ENCODE measurements at regions not wholly inside any gene's neighbourhood (a gene's known extent, or its start where the extent isn't known, plus 50 kb on each side); places are given as distances from the start of the nearest gene placed in this dataset.
"Not testable (repeated sequence)": the region's sequence is repeated elsewhere in the genome, so short reads cannot be mapped to it uniquely, and the experiment has no call there.

- no peak for DNase-seq
Measured at GRCh38 chr7:152501506-152501905, 65.7 kb upstream of the KMT2C start.

DNA sequence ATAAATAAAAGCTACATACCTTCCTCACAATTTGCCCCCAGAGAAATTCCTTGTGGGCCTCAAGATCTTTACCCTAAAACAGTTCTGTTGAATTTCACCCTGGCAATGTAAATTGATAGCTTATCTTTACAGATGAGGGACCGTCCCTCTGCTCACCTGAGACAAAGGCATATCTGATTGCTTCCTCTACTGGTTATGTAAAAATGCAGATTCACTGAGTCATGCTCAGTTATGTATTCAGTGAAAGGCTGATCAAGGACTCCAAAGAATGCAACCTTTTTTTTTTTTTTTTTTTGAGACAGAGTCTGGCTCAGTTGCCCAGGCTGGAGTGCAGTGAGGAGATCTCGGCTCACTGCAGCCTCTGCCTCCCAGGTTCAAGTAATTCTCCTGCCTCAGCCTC is 64.2 kb upstream of the KMT2C start:
- not testable (repeated sequence) for DNase-seq

DNA sequence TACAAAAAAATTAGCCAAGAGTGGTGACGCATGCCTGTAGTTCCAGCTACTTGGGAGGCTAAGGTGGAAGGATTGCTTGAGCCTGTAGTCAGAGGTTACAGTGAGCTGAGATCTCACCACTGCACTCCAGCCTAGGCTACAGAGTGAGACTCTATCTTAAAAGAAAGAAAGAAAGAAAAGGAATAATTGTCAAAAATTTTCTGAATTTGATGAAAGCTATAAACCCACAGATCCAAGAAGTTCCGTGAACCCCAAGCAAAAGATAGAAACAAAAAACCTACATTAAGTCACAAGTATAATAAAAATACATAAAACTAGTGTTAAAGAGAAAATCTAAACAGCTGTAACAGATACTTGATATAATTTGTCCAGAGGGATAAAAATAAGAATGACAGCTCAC is 60.1 kb upstream of the KMT2C start:
- no peak for DNase-seq

- no peak for DNase-seq
Measured at GRCh38 chr7:152492952-152493351, 57.1 kb upstream of the KMT2C start.

- DNase-seq: no peak
Measured at GRCh38 chr7:152489044-152489443, 53.2 kb upstream of the KMT2C start.

DNA sequence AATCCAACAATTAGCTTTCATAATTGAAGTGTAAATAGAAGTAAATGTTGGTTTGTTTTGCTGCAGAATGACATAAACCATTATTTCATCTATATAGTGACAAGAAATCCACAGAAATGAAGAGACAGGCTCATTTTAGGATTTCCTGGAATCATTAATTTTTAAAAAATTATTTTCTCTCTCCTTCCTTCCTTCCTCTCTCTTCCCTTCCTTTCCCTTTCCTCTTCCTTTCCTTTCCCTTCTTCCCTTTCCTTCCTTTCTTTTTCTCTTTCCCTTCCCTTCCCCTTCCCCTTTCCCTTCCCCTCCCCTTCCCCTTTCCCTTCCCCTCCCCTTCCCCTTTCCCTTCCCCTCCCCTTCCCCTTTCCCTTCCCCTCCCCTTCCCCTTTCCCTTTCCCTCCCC is 51.2 kb upstream of the KMT2C start:
- DNase-seq: no peak

GRCh38 chr7:152485826-152486225 is 50.0 kb upstream of the KMT2C start:
- no peak for DNase-seq
